HG02981 (cell line): ENCODE measurements at regions not wholly inside any gene's neighbourhood (a gene's known extent, or its start where the extent isn't known, plus 50 kb on each side); places are given as distances from the start of the nearest gene placed in this dataset.

Source experiments
- ATAC-seq: cut with Tn5 transposase; IDR thresholded peaks from one replicate; pipeline ENCODE4 v1.9.1; 2021; ENCODE audit warnings: mild to moderate bottlenecking, moderate library complexity; ENCODE audit not compliant: unreplicated experiment

DNA sequence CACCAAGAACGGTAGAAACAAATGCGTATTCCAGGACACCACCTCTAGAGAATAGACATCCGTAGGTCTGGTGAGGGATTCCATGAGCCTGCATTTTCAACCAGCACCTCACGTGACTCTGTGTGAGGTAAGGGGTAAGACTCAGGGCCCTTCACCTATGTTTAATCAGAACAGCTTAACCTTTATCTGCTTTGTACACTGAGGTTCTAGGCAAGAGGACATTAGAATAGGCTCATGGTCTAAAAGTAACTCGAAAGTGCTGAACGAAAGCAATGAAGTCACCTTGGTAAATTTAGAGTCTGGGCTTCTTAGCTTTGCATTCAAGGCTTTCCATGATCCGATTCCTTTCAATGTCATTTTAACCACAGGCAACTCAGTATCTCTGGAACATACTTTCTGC is 270.5 kb upstream of the CADM1 start:
- no peak for ATAC-seq

DNA sequence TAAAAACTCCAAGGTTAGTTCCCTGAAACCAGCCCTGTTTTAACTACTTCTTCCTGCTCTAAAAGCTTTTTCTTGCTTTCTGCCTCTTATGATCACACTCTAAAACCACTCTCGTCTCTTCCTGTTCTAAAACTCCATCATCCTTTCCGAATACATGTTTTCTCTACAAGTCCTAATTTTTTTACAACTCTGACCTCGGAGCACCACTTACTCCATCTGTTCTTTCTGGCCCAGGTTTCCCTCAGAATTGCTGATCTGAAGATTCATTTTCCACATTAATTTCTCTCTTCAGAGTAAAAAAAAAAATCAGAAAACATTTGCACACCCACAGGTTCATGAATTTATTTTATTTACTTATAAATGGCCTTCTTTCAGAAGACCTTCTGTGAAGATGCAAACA is 265.7 kb upstream of the CADM1 start:
- no peak for ATAC-seq

- no peak for ATAC-seq
Observed at GRCh38 chr11:115767883-115768282, 263.7 kb upstream of the CADM1 start.

DNA sequence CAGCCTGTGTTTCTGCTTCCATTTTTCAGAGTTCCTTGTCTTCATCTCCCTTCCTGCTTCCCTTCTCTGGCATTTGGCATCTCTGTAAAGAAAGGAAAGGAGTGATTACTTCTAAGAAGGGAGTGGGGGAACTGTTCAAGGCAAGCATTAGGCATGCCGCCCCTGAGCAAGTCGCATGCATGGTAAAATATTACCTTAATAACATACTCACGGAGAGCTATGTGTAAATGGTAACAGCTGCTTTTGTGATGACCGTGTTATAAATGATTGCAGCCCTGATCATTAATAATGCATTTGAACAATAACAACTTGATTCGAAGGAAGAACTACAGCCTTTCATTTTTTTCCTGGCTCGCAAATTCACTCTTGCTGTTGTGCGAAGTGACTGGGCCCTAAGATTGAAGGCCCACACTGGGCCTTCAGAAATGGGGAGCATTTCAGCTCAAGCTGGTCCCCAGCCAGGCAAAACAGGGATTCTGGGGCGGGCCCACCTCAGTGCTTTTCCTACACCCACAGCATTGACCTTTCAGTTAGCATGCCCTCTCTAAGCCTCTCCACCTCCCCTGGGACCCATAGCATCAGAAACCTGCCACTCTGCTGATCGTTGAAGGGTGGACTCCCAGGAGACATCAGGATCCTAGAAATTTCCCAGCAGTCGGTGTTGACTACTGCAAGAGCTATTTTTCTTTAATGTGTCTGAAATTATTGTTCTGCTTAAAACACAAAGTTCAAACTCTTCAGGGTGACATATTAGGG is 263.0 kb upstream of the CADM1 start:
- ATAC-seq, result no peak

DNA sequence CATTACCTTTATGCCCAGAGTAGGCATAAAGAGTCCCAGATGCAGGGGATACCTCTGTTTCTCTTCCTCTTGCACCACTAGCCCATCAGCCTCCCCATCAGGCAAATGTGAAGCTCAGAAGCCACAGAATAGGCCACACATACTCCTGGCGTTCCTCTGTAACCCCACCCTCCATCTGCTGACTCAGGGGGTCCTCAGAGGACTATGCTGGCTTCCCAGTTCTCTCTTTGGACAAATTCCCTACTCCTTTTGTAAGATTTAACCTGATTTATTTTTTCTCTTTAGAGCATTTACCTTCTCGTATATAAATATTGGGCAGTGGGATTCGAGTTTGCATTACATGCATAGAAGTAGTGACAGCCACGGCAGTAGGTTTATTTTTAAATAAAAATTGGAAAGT is 262.3 kb upstream of the CADM1 start:
- no peak for ATAC-seq

- no peak for ATAC-seq
Observed at GRCh38 chr11:115765803-115766239, 261.6 kb upstream of the CADM1 start.

- ATAC-seq, result no peak
Observed at GRCh38 chr11:115764176-115764575, 260.0 kb upstream of the CADM1 start.

DNA sequence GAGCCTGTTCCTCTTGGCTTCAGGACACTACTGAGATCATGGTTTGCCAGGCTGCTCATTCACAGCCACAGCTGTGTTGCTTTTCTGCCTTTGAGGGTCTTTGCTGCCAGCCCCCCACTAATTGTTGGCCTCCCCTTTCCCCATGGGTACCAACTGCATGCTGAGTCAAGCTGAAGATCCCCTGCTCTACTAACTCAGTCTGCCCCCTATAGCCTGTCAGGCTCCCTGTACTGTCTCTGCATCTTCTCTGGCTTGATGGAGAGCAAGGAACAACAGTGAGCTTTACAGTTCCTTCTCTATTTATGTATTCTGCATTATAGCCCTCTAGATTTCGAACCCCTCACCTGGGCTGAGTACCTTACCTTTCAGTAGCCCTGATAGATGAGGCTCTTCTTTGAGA is 257.6 kb upstream of the CADM1 start:
- ATAC-seq, result no peak

DNA sequence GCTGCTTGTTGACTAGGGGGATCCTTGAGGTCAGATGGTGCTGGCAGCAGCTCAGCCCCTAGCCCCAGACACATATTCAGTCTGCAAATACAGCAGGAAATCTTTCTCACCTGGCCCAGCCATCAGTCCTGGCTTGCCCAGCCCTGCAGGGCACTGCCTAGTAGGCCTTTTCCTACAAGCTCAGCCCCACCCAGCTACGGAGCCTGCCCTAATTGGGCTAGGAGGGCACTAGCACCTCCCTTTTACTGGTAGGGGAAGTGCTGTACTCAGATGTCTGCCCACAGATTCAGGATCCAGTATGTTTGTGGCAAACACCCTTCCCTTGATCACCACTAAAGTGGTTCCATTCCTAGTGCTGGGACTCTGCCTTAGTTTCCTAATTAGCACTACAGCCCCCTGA is 257.1 kb upstream of the CADM1 start:
- no peak for ATAC-seq

GRCh38 chr11:115760461-115761320 is 256.5 kb upstream of the CADM1 start:
- no peak for ATAC-seq

DNA sequence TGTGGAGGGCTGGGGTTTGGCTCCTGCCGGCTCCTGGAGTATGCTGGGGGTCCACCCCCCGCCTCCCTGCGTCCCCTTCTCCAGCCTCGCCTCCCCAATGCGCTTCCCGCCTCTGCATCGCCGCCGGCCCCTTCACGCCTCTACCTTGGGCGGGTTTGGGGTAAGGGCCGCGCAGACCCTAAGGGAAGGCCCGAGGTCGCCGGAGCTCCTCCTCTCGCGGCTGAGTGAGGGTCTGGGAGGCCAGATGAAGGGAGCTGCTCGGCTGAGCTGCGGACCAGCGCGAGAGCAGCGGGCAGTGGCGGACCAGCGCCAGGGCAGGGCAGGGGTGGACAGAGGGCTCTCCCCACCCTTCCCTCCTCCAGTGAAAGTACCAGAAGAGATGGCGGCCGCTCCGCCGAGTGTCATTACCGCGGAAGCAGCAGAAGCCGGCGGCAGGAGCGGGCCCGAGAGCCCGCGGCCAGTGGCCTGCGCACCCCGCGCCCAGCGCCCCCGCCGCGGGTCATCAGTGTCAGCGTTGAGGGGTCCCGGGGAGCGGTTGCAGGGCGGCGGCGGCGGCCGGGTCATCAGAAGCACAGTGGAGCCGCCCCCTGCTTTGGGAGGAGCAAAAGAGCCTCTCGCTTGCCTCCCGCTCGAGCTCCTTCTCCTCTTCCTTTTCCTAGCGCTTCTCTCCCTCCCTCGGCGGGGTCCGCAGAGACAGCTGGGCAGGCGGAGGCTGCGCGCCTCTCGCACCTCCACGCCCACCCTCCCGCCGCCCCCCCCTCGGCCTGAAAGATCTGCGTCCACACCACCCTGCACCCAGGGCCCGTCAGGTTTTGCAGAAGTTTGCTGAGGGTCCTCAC is 255.6 kb upstream of the CADM1 start:
- ATAC-seq, result no peak

- ATAC-seq, result no peak
Observed at GRCh38 chr11:115758011-115758410, 253.8 kb upstream of the CADM1 start.

DNA sequence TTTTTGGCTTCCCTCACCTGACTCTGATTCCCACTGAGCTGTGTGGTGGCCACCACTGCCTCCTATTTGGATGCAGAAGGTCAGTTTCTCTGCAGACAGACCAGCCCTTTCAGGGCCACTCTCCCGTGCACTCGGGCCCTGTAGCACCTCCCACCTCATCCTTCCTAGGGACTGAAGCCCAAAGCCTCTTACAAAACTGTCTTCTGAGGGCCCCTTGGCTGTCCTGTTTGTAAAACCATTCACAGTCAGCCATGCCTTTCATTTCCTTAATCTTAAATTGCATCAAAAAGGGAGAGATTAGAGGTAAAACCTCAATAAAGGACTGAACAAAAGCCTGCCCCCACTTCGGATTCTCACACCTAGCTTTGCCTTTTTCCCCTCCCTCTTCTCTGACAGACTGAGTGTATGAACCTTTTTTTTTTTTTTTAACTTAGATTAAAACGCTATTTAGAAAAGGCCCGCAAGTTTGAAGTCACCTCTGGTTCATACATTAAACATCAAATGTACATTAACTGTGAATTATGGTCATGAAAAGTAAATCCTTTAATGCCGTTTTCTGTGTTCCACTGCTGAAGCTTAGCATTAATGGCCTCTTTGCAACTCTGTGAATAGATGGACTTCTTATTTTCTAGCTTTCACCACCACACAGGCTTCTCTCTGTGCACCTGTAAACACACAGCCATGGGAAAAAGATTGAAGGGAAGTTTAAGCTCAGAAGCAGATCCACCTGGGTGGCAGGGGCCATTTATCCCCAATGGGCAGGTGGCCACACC is 247.2 kb upstream of the CADM1 start:
- ATAC-seq, result no peak

DNA sequence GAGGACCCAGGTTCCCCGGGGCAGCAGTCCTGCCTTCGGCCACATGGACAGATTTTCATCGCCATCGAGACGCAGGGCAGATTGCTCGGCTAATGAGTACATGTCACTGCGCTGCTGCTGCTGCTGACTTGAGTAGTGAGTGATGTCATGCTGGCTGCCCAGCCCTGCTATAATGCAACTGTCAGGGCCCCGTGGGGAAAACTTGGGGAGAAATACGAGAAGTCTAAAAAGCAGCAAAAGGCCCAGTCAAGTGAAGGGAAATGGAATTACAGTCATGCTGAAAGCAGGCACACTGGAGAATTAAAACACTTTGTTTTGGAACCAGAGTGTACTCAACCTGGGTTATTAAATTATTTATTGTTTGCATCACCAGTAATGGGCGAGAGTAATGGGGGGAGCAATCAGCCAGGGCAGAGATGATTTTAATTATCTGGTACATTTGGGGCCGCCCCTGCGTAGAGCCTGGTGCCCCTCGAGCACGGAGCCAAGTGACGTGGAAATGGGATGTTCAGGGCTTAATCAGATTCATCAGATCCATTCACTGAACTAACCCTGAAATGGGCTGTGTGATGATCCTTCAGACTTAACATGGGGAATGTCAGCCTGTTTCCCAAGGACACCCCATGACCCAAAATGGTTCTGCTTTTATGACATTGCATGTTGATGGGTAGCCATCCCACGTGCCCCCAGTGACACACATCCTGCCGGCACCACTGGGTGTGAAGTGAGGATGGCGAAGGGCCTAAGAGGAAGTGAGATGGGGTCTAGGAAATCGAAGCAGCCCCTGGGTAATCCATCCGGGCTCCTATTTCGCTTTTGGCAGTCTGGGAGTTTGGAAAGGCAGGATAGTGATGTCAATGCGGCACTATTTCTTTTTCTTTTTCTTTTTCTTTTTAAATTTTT is 241.6 kb upstream of the CADM1 start:
- ATAC-seq, result no peak

- ATAC-seq, result no peak
Observed at GRCh38 chr11:115745066-115745465, 240.9 kb upstream of the CADM1 start.

DNA sequence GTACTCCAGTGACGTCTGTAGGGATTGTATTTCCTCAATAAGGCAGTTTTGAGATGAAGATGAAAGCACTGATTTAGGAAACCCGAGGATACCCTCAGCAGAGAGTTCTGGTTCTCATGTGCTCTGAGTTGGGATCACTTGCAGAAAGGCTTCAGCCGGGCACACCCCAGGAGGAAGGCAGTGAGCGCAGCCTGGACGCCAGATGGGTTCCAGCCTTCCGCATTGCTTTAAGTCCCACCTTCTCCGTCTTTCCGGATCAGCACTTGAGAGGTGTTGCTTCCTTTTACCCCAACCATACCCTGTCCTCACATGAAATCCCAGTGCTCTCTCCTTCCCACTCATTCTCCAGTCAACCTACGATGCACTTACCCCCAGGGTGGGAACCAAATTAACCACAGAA is 239.5 kb upstream of the CADM1 start:
- ATAC-seq, result no peak

GRCh38 chr11:115741376-115742107 is 237.3 kb upstream of the CADM1 start:
- ATAC-seq, result no peak

- no peak for ATAC-seq
Observed at GRCh38 chr11:115740324-115740723, 236.1 kb upstream of the CADM1 start.

DNA sequence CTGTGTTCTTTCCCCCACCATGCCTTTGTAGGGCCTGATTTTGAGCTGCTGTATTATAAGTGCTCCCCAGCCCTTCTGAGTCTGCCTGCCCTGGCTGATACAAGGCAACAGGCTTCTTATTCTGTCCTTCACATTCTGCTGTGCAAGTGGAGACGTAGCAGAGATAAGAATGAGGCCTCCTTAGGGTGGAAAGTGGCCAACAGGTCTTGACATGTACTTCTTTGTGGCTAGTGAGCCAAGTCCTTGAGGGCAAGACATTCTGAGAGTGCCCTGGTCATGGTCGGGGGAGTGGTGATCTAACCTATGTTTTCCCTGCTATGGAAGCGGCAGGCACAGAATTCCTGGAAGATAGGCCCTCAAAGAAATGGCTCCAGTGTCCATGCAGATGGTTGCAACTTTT is 235.7 kb upstream of the CADM1 start:
- no peak for ATAC-seq
